GM19463 (cell line): ENCODE measurements at regions not wholly inside any gene's neighbourhood (a gene's known extent, or its start where the extent isn't known, plus 50 kb on each side); places are given as distances from the start of the nearest gene placed in this dataset.
"Not testable (repeated sequence)": the region's sequence is repeated elsewhere in the genome, so short reads cannot be mapped to it uniquely, and the experiment has no call there.

Experiments used
- ATAC-seq: cut with Tn5 transposase; IDR thresholded peaks from one replicate; pipeline ENCODE4 v1.9.1; 2021; ENCODE audit warnings: mild to moderate bottlenecking, moderate library complexity; ENCODE audit not compliant: unreplicated experiment

GRCh38 chr13:80180740-80181355 lies 160.1 kb downstream of the SPRY2 start:
- ATAC-seq, result no peak

- no peak for ATAC-seq
These were observed 163.6 kb downstream of the SPRY2 start for GRCh38 chr13:80177327-80177726.

GRCh38 chr13:80173224-80173623 lies 167.7 kb downstream of the SPRY2 start:
- ATAC-seq, result no peak

GRCh38 chr13:80171096-80171495 lies 169.8 kb downstream of the SPRY2 start:
- ATAC-seq, result no peak

GRCh38 chr13:80168089-80168850 lies 172.7 kb downstream of the SPRY2 start:
- no peak for ATAC-seq

GRCh38 chr13:80166352-80166751 lies 174.6 kb downstream of the SPRY2 start:
- no peak for ATAC-seq

GRCh38 chr13:80164462-80164861 lies 176.5 kb downstream of the SPRY2 start:
- no peak for ATAC-seq

- no peak for ATAC-seq
These were observed 179.0 kb downstream of the SPRY2 start for GRCh38 chr13:80161896-80162295.

GRCh38 chr13:80161219-80161618 lies 179.7 kb downstream of the SPRY2 start:
- ATAC-seq, result peak; percentile 46

- ATAC-seq, result no peak
These were observed 180.8 kb downstream of the SPRY2 start for GRCh38 chr13:80160110-80160509.

GRCh38 chr13:80157261-80157932 lies 183.5 kb downstream of the SPRY2 start:
- ATAC-seq, result no peak

- ATAC-seq, result not testable (repeated sequence)
These were observed 188.8 kb downstream of the SPRY2 start for GRCh38 chr13:80152142-80152541.

GRCh38 chr13:80151016-80151415 lies 189.9 kb downstream of the SPRY2 start:
- ATAC-seq, result no peak

GRCh38 chr13:80149736-80150135 lies 191.2 kb downstream of the SPRY2 start:
- no peak for ATAC-seq

GRCh38 chr13:80145171-80145690 lies 195.7 kb downstream of the SPRY2 start:
- no peak for ATAC-seq

GRCh38 chr13:80144493-80144892 lies 196.4 kb downstream of the SPRY2 start:
- no peak for ATAC-seq

GRCh38 chr13:80141123-80141849 lies 199.6 kb downstream of the SPRY2 start:
- no peak for ATAC-seq

GRCh38 chr13:80140685-80141084 lies 200.2 kb downstream of the SPRY2 start:
- ATAC-seq, result no peak

- no peak for ATAC-seq
These were observed 201.7 kb downstream of the SPRY2 start for GRCh38 chr13:80139196-80139595.

GRCh38 chr13:80137994-80138393 lies 202.9 kb downstream of the SPRY2 start:
- no peak for ATAC-seq

GRCh38 chr13:80134346-80134745 lies 206.6 kb downstream of the SPRY2 start:
- no peak for ATAC-seq
